T-cell (primary cell): ENCODE measurements at regions not wholly inside any gene's neighbourhood (a gene's known extent, or its start where the extent isn't known, plus 50 kb on each side); places are given as distances from the start of the nearest gene placed in this dataset.
A peak's percentile ranks its signal among the peaks of the same experiment; 100 is the strongest.

ENCODE experiments used
- ATAC-seq, 4 experiments: fragments of 200-7000 bp in 3 of 4; fragments of 150-1000 bp in 1 of 4; cut with Tn5 transposase; replicated peaks in 1 of 4; 1 replicate in 3 of 4; 2 replicates in 1 of 4; pipeline ENCODE4 v1.10.0; 2021; ENCODE audit warnings: moderate library complexity in 3 of 4, mild to moderate bottlenecking in 2 of 4, moderate number of reproducible peaks in 1 of 4
- CTCF ChIA-PET, 2 donors: fragments of 300-600 bp; sonication (Branson Sonifier 250); formaldehyde crosslinking; loops; one replicate each; lab custom pipeline; 2022; ENCODE audit warnings: antibody characterized with exemption in 2 of 2; lab: Charles Lee
- POLR2A ChIA-PET, 2 donors: fragments of 300-600 bp; sonication (Branson Sonifier 250); formaldehyde crosslinking; loops; one replicate each; lab custom pipeline; 2022; ENCODE audit warnings: antibody characterized with exemption in 2 of 2; lab: Charles Lee
- DNase-seq, 35 experiments: peaks; one replicate each; pipeline versions ENCODE4 v3.0.0 to v3.0.0-alpha.2; 2013 to 2023
- H3K27ac ChIP-seq: one replicate; pipeline ENCODE4 v1.5.1; 2013; ENCODE audit warnings: low read length
- H3K27me3 ChIP-seq, 2 experiments: replicated peaks in 1 of 2; 1 replicate in 1 of 2; 2 replicates in 1 of 2; pipeline versions ENCODE4 v1.6.1 to v1.7.0; 2013; ENCODE audit warnings: low read length in 1 of 2, mixed read lengths in 1 of 2; ENCODE audit not compliant: control insufficient read depth in 2 of 2, insufficient read depth in 2 of 2; ENCODE audit errors: extremely low read depth in 1 of 2
- H3K36me3 ChIP-seq, 2 donors: 1 replicate in 1 of 2; 2 replicates in 1 of 2; pipeline versions ENCODE4 v1.6.1 to v1.7.0; 2013; ENCODE audit warnings: low read length in 1 of 2; ENCODE audit not compliant: control insufficient read depth in 2 of 2, insufficient read depth in 1 of 2; ENCODE audit errors: extremely low read depth in 1 of 2
- H3K4me1 ChIP-seq, 2 experiments: 1 replicate in 1 of 2; 2 replicates in 1 of 2; pipeline versions ENCODE4 v1.6.1 to v1.7.0; 2013; ENCODE audit warnings: low read length in 2 of 2, mixed read lengths in 1 of 2; ENCODE audit not compliant: insufficient read depth in 2 of 2, control insufficient read depth in 1 of 2; ENCODE audit errors: extremely low read depth in 1 of 2
- H3K4me3 ChIP-seq, 2 donors: 1 replicate in 1 of 2; 2 replicates in 1 of 2; pipeline versions ENCODE4 v1.5.1 to v1.7.0; 2013; ENCODE audit warnings: mild to moderate bottlenecking in 2 of 2, low read length in 1 of 2, moderate library complexity in 1 of 2; ENCODE audit not compliant: control insufficient read depth in 1 of 2; ENCODE audit errors: extremely low read depth in 1 of 2
- H3K9me3 ChIP-seq: 2 replicates; pipeline ENCODE4 v1.7.0; 2013
- H3K27ac Mint-ChIP-seq, 2 donors: one replicate each; pipeline ENCODE4 v1.8.0; 2020 to 2021; ENCODE audit warnings: mild to moderate bottlenecking in 2 of 2, mixed read lengths in 2 of 2
- H3K27me3 Mint-ChIP-seq, 2 donors: one replicate each; pipeline ENCODE4 v1.8.0; 2021 to 2022; ENCODE audit warnings: mixed read lengths in 2 of 2
- H3K36me3 Mint-ChIP-seq: one replicate; pipeline ENCODE4 v1.8.0; 2021; ENCODE audit warnings: mixed read lengths
- H3K4me1 Mint-ChIP-seq, 3 donors: one replicate each; pipeline ENCODE4 v1.8.0; 2020 to 2022; ENCODE audit warnings: mixed read lengths in 3 of 3, mild to moderate bottlenecking in 1 of 3
- H3K4me3 Mint-ChIP-seq, 3 donors: one replicate each; pipeline ENCODE4 v1.8.0; 2020 to 2022; ENCODE audit warnings: mild to moderate bottlenecking in 3 of 3, mixed read lengths in 3 of 3, moderate library complexity in 3 of 3
- H3K9me3 Mint-ChIP-seq, 3 donors: one replicate each; pipeline ENCODE4 v1.8.0; 2020 to 2022; ENCODE audit warnings: mixed read lengths in 3 of 3
- WGBS: methylation state at CpG from one replicate; pipeline ENCODE4 v1.1.5; 2013; ENCODE audit warnings: missing lambda C conversion rate; ENCODE audit not compliant: insufficient coverage; 5-methylcytosine and 5-hydroxymethylcytosine counted together

DNA sequence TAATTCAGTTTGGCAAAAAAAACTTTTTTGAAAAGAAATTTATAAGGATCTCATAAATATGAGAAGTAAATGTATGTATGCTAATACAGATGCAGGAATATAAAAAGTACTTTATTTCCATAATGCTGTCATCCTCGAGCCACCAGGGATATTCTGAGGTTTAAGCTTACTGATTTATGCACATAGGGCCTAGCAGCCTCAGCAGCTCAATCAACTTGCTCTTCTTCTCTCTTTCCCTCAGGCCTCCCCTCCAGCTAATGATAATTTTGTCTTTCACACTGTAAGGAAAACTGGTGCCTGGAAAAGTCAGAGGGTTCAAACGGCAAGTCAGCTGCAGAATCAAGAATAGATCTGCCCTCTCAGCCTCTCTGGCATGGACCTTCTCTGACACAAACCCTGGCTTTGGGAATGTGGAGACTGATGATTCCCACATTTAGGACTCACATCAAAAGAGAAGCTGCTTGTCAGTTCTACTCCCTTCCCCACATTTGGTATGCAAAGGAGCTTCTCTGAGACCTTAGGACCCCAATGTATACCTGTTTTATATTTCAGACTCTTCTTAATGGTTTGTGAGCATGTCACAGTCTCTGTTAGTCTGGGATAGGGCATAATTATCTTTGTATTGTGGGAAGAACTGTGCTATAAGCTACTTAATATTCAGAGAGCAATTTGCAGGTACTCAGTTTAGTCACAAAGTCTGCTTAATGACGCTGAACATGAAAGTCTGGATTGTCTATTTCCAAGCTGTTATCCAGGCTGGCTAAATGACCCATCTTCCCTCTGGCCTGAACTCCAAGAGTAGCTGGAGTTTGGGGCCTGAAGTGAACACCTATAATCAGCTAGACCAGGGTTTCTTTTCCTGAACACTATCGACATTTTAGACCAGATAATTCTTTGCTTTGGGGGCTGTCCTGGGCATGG, 52.1 kb upstream of the DIPK1A start:
- Mint-ChIP-seq H3K4me1 (no peaks in the 10 kb centered on the region), H3K4me3 (no peak overlapping the region), H3K27me3 (peaks cover 0 to 12% of the 10 kb centered on the region in 2 donors), H3K9me3 (no peaks in the 10 kb centered on the region), H3K27ac (no peak overlapping the region), H3K36me3 (no peaks in the 10 kb centered on the region)
- H3K4me3 ChIP-seq = no peak overlapping the region
- WGBS = no CpG with 5 or more reads among the region's 4 CpGs
- H3K36me3 ChIP-seq = no peaks in the 10 kb centered on the region
- H3K27ac ChIP-seq = no peak overlapping the region
- H3K9me3 ChIP-seq = no peaks in the 10 kb centered on the region
- H3K4me1 ChIP-seq = no peaks in the 10 kb centered on the region
- no peaks in the 10 kb centered on the region for H3K27me3 ChIP-seq
- DNase-seq (no peak), ATAC-seq (no peak)
- ChIA-PET CTCF (interaction anchor here (0.7 to 1.2 kb wide), 2 partner anchors 19 to 741 kb away, joined by 3 to 7 read pairs; no protein-coding TSS in a partner anchor), POLR2A (interaction anchor here (0.5 to 0.9 kb wide), 4 partner anchors 37 to 281 kb away, joined by 3 to 4 read pairs (median 4); no protein-coding TSS in a partner anchor)

DNA sequence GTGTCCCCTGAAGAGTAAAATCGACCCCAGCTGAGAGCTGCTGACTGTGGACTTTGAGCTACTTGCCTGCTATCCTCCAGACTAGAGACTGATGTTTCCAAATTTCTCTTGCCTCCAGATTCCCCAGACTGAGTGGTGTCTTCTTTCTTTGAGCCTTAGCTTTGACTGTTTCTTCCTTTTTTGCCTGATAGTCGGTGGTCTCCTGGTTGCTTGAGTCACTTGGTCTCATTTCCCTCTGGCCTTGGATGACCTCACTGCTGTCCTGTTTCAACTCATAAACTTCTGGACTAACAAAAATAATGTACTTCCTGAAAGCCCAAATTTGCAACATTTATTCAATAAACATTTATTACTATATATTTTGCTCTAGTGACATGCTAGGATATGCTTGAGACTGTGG, 52.9 kb upstream of the DIPK1A start:
- no peak overlapping the region for H3K4me3 Mint-ChIP-seq
- Histone ChIP-seq H3K27ac (no peak overlapping the region), H3K36me3 (no peaks in the 10 kb centered on the region), H3K9me3 (no peaks in the 10 kb centered on the region), H3K4me3 (no peak overlapping the region), H3K4me1 (no peaks in the 10 kb centered on the region), H3K27me3 (no peaks in the 10 kb centered on the region)
- CTCF ChIA-PET = interaction anchor here in 1 of 2 donors (1.2 kb wide), 1 partner anchor 20 kb away, joined by 7 read pairs; no protein-coding TSS in a partner anchor
- POLR2A ChIA-PET = interaction anchor here (0.6 kb wide), 2 partner anchors 9 to 236 kb away, joined by 3 read pairs; no protein-coding TSS in a partner anchor
- DNase-seq = no peak
- H3K4me1 Mint-ChIP-seq = no peaks in the 10 kb centered on the region
- H3K9me3 Mint-ChIP-seq = no peaks in the 10 kb centered on the region
- ATAC-seq = no peak
- 77% methylated on average over 2 of the region's 2 CpGs for WGBS
- no peaks in the 10 kb centered on the region for H3K36me3 Mint-ChIP-seq
- H3K27me3 Mint-ChIP-seq = peaks cover 0 to 12% of the 10 kb centered on the region in 2 donors
- no peak overlapping the region for H3K27ac Mint-ChIP-seq

DNA sequence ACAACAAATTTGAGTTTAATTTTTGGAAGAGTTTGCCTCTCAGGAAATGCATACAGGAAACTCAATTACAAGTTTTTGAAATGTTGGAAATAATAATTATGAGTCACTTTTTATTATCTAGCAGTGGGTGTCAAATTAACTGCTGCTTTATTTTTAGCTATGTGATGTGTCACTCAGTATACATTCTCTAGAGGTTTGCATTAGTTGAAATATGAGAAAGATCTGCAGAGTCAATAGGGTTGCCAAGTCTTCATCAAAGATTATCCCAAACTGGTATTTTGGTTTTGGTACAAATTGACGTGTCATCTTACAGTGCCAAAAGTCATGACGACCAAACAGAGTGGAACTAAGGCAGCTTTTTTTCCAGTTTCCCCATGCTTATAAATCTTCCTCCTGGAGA, 54.3 kb upstream of the DIPK1A start:
- no peak overlapping the region for H3K27ac Mint-ChIP-seq
- no peak overlapping the region for H3K4me3 ChIP-seq
- no peak overlapping the region for H3K27ac ChIP-seq
- H3K36me3 ChIP-seq = no peaks in the 10 kb centered on the region
- H3K4me3 Mint-ChIP-seq = no peak overlapping the region
- ATAC-seq (no peak), DNase-seq (no peak)
- H3K9me3 Mint-ChIP-seq = no peaks in the 10 kb centered on the region
- H3K36me3 Mint-ChIP-seq = no peaks in the 10 kb centered on the region
- POLR2A ChIA-PET = interaction anchor here in 1 of 2 donors (0.6 kb wide), 1 partner anchor 19 kb away, joined by 4 read pairs; no protein-coding TSS in a partner anchor
- CTCF ChIA-PET = interaction anchor here in 1 of 2 donors (0.5 kb wide), 1 partner anchor 184 kb away, joined by 3 read pairs; the partner anchor contains the start of gene RPL5
- H3K4me1 ChIP-seq = no peaks in the 10 kb centered on the region
- H3K4me1 Mint-ChIP-seq = no peaks in the 10 kb centered on the region
- no peaks in the 10 kb centered on the region for H3K27me3 ChIP-seq
- no peaks in the 10 kb centered on the region for H3K9me3 ChIP-seq
- H3K27me3 Mint-ChIP-seq = peaks cover 0 to 12% of the 10 kb centered on the region in 2 donors
- WGBS = 100% methylated on average over 1 of the region's 2 CpGs

DNA sequence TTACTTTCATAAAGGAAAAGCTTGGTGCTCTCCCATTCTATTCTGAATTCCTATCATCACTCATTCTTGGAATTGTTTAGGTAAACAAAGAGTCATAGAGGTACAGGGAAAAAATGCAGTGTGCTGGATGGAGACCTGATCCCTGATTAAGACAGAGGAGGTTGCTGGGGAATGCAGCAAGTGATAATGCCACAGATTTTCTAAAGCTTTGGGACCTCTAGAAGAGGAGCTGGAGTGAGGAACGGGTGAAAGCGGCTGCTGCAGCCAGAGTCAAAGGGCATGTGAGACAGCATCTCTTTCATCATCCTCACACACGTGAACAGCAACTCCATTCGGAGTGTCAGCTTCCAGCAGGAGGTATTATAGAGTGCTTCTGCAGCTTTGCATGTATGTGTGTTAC, 54.9 kb upstream of the DIPK1A start:
- ChIA-PET POLR2A (interaction anchor here in 1 of 2 donors (0.6 kb wide), 1 partner anchor 18 kb away, joined by 4 read pairs; no protein-coding TSS in a partner anchor), CTCF (interaction anchor here (0.5 to 1.1 kb wide), 2 partner anchors 10 to 184 kb away, joined by 3 read pairs; partner anchors contain the start of gene RPL5 (in 1 of the 2))
- H3K27ac ChIP-seq = no peak overlapping the region
- no peaks in the 10 kb centered on the region for H3K36me3 ChIP-seq
- no peaks in the 10 kb centered on the region for H3K4me1 ChIP-seq
- H3K36me3 Mint-ChIP-seq = no peaks in the 10 kb centered on the region
- H3K27me3 ChIP-seq = no peaks in the 10 kb centered on the region
- H3K27me3 Mint-ChIP-seq = peaks cover 0 to 12% of the 10 kb centered on the region in 2 donors
- H3K9me3 Mint-ChIP-seq = no peaks in the 10 kb centered on the region
- no peak overlapping the region for H3K4me3 Mint-ChIP-seq
- WGBS = no CpG with 5 or more reads among the region's 4 CpGs
- ATAC-seq (no peak), DNase-seq (no peak)
- H3K4me1 Mint-ChIP-seq = no peaks in the 10 kb centered on the region
- no peak overlapping the region for H3K4me3 ChIP-seq
- H3K9me3 ChIP-seq = no peaks in the 10 kb centered on the region
- H3K27ac Mint-ChIP-seq = no peak overlapping the region

DNA sequence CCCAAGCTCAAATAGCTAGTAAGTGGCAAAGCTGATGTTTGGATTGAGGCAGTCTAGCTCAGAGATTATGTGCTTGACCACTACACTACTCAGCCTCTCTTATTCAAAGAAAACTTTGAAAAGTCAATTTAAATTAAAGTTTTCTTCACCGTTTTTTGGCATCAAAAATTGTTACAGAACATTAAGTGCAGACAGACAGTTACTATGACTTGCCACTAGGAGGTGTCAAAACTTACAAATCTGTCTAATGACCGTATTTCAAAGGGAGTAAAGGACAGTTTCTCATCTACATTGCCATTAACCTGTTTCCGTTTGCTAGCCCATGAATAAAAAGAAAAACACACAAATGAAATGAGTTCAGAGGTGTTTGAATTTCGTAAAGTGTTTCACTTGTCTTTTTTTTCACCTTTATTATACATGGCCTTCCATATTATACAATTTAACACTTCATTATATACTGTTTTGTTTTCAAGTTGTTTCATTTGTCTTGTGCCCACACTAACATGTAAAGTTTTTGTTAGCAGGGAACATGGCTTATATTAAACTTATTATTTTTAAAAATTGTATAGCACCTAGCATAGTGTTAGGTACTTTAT, 57.4 kb upstream of the MTF2 start:
- CTCF ChIA-PET = interaction anchor here (0.5 to 5.2 kb wide), 11 partner anchors 8 to 255 kb away, joined by 3 to 27 read pairs (median 4); no protein-coding TSS in a partner anchor
- H3K4me3 Mint-ChIP-seq = no peak overlapping the region
- no CpG with 5 or more reads among the region's 4 CpGs for WGBS
- H3K27me3 ChIP-seq = no peaks in the 10 kb centered on the region
- ATAC-seq = peak; percentile 55 to 77 (median 68)
- peak in 3 of 35 experiments; percentile 7 to 69 (median 24) for DNase-seq
- H3K4me3 ChIP-seq = no peak overlapping the region
- H3K9me3 ChIP-seq = no peaks in the 10 kb centered on the region
- H3K4me1 Mint-ChIP-seq = peaks cover 0 to 5% (median 0%) of the 10 kb centered on the region in 3 donors
- no peak overlapping the region for H3K27ac Mint-ChIP-seq
- no peaks in the 10 kb centered on the region for H3K9me3 Mint-ChIP-seq
- no peaks in the 10 kb centered on the region for H3K4me1 ChIP-seq
- H3K36me3 ChIP-seq = no peaks in the 10 kb centered on the region
- no peak overlapping the region for H3K27ac ChIP-seq
- peaks cover 0 to 10% of the 10 kb centered on the region in 2 donors for H3K27me3 Mint-ChIP-seq
- no peaks in the 10 kb centered on the region for H3K36me3 Mint-ChIP-seq
- POLR2A ChIA-PET = interaction anchor here in 1 of 2 donors (0.6 kb wide), 2 partner anchors 78 to 121 kb away, joined by 3 to 4 read pairs; no protein-coding TSS in a partner anchor

DNA sequence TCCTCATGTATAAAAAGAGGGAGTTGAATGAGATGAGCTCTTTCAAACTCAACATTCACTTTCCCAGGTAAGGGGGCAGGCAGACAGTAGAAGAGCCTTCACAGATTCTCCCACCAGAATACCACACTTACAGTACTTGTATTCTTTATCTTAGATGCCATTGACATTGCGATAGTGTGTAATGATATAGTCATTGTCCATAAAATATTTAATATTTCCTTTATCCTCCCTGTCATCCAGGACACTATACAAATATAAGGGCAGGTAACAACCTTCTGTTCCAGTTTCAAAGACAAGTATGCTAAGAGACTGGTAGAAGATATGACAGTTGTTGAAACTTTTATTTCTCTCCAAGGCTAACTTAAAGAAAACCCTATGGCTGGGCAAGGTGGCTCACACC, 56.5 kb upstream of the MTF2 start:
- Mint-ChIP-seq H3K27me3 (peaks cover 0 to 5% of the 10 kb centered on the region in 2 donors), H3K36me3 (no peaks in the 10 kb centered on the region), H3K4me3 (no peak overlapping the region), H3K4me1 (peaks cover 0 to 5% (median 0%) of the 10 kb centered on the region in 3 donors), H3K27ac (no peak overlapping the region), H3K9me3 (no peaks in the 10 kb centered on the region)
- no CpG with 5 or more reads among the region's 1 CpG for whole genome bisulfite sequencing
- CTCF ChIA-PET = interaction anchor here (0.6 to 5.2 kb wide), 7 partner anchors 11 to 164 kb away, joined by 3 to 27 read pairs (median 5); no protein-coding TSS in a partner anchor
- ATAC-seq = no peak
- Histone ChIP-seq H3K27me3 (no peaks in the 10 kb centered on the region), H3K4me1 (peaks cover 0 to under 1% of the 10 kb centered on the region in 2 experiments), H3K27ac (no peak overlapping the region), H3K4me3 (no peak overlapping the region), H3K36me3 (no peaks in the 10 kb centered on the region), H3K9me3 (no peaks in the 10 kb centered on the region)
- no peak for DNase-seq
- POLR2A ChIA-PET = no interaction called here
